Tibial artery (tissue), 4 donors: ENCODE measurements at regions not wholly inside any gene's neighbourhood (a gene's known extent, or its start where the extent isn't known, plus 50 kb on each side); places are given as distances from the start of the nearest gene placed in this dataset.

ENCODE experiments used
- DNase-seq, 2 donors: peaks; one replicate each; pipeline ENCODE4 v3.0.0-alpha.2; 2019
- H3K27ac ChIP-seq, 2 donors: fragments of 200-600 bp; sonication (generic) in 1 of 2; 1 replicate in 1 of 2; 2 replicates in 1 of 2; pipeline ENCODE4 v1.5.1; 2018 to 2019; ENCODE audit warnings: mild to moderate bottlenecking in 1 of 2
- H3K27me3 ChIP-seq, 2 donors: fragments of 200-600 bp; sonication (generic) in 1 of 2; one replicate each; pipeline versions ENCODE4 v1.5.1 to v1.6.0; 2016 to 2019
- H3K36me3 ChIP-seq, 3 donors: fragments of 200-600 bp; sonication (generic) in 2 of 3; one replicate each; pipeline ENCODE4 v1.5.1; 2016 to 2019; ENCODE audit warnings: mild to moderate bottlenecking in 2 of 3
- H3K4me1 ChIP-seq, 4 donors: fragments of 200-600 bp; sonication (generic) in 2 of 4; 1 replicate in 3 of 4; 2 replicates in 1 of 4; pipeline ENCODE4 v1.5.1; 2016 to 2019
- H3K4me3 ChIP-seq, 2 donors: fragments of 200-600 bp; sonication (generic) in 1 of 2; 1 replicate in 1 of 2; 2 replicates in 1 of 2; pipeline ENCODE4 v1.5.1; 2018 to 2019; ENCODE audit warnings: mild to moderate bottlenecking in 2 of 2
- H3K9me3 ChIP-seq, 3 donors: fragments of 200-600 bp; sonication (generic) in 1 of 3; one replicate each; pipeline ENCODE4 v1.5.1; 2016 to 2019
- CTCF ChIP-seq, 2 experiments: fragments of 200-600 bp in 1 of 2; fragments of 450-650 bp in 1 of 2; IDR thresholded peaks; one replicate each; pipeline ENCODE4 v1.5.1; 2017 to 2019; ENCODE audit warnings: antibody characterized with exemption in 2 of 2, mild to moderate bottlenecking in 1 of 2, moderate library complexity in 1 of 2
- intact Hi-C: fragments of 100-400 bp; cut with DNase I; formaldehyde crosslinking; loops from one replicate; pipeline ENCODE4 v1.15.0; 2023; ENCODE audit warnings: low total_unique reads

- no peak for DNase-seq
- no peak for TF ChIP-seq CTCF (IDR thresholded peaks at IDR 0.05)
- H3K4me3 ChIP-seq: no peak overlapping the region
- no peak overlapping the region for H3K27ac ChIP-seq
- no peaks in the 10 kb centered on the region for H3K36me3 ChIP-seq
- H3K9me3 ChIP-seq: no peaks in the 10 kb centered on the region
- intact Hi-C loops: no loop called here
- no peaks in the 10 kb centered on the region for H3K27me3 ChIP-seq
- no peaks in the 10 kb centered on the region for H3K4me1 ChIP-seq
Measured at GRCh38 chr1:82099170-82099569, 298.4 kb downstream of the ADGRL2 start.

- H3K27me3 ChIP-seq: no peaks in the 10 kb centered on the region
- intact Hi-C loops: no loop called here
- no peak for TF ChIP-seq CTCF (IDR thresholded peaks at IDR 0.05)
Measured at GRCh38 chr1:82094136-82094535, 293.4 kb downstream of the ADGRL2 start.

DNA sequence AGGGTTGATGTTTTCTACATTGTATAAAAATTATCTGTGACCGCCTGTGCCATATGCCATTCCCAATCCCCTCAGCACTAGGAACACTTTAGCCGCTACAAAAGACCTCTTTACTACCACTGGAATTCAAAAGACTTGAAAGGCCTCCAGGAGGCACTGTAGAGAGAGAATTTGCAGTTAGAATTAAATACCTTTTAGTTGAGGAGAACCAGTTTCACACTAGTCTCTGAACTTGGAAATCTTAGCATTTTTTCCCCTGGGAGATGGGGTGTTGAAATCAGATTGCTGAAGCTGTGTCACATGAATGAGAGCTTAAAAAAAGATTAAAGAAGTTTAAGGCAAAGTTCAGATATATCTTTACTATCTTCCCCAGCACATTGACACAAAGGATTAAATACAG lies 291.0 kb downstream of the ADGRL2 start:
- Histone ChIP-seq H3K36me3 (no peaks in the 10 kb centered on the region), H3K4me1 (no peaks in the 10 kb centered on the region), H3K4me3 (no peak overlapping the region), H3K27ac (no peak overlapping the region), H3K27me3 (no peaks in the 10 kb centered on the region), H3K9me3 (no peaks in the 10 kb centered on the region)
- no peak for TF ChIP-seq CTCF (IDR thresholded peaks at IDR 0.05)
- no peak for DNase-seq
- intact Hi-C loops: no loop called here

More at GRCh38 chr1:82094136-82094535, 293.4 kb downstream of the ADGRL2 start:
- DNase-seq: no peak
- no peaks in the 10 kb centered on the region for H3K4me1 ChIP-seq
- H3K4me3 ChIP-seq: no peak overlapping the region
- H3K27ac ChIP-seq: no peak overlapping the region
- H3K36me3 ChIP-seq: no peaks in the 10 kb centered on the region
- H3K9me3 ChIP-seq: no peaks in the 10 kb centered on the region

GRCh38 chr1:82091265-82091664 lies 290.5 kb downstream of the ADGRL2 start:
- no peak for TF ChIP-seq CTCF (IDR thresholded peaks at IDR 0.05)
- Histone ChIP-seq H3K36me3 (no peaks in the 10 kb centered on the region), H3K27me3 (no peaks in the 10 kb centered on the region), H3K9me3 (no peaks in the 10 kb centered on the region), H3K27ac (no peak overlapping the region), H3K4me3 (no peak overlapping the region), H3K4me1 (no peaks in the 10 kb centered on the region)
- no peak for DNase-seq
- intact Hi-C loops: no loop called here

- no peak for DNase-seq
- Histone ChIP-seq H3K36me3 (no peaks in the 10 kb centered on the region), H3K4me1 (no peaks in the 10 kb centered on the region), H3K4me3 (no peak overlapping the region), H3K27me3 (no peaks in the 10 kb centered on the region), H3K9me3 (no peaks in the 10 kb centered on the region), H3K27ac (no peak overlapping the region)
- intact Hi-C loops: no loop called here
- TF ChIP-seq CTCF (IDR thresholded peaks at IDR 0.05): no peak
Measured at GRCh38 chr1:82090104-82090503, 289.4 kb downstream of the ADGRL2 start.

DNA sequence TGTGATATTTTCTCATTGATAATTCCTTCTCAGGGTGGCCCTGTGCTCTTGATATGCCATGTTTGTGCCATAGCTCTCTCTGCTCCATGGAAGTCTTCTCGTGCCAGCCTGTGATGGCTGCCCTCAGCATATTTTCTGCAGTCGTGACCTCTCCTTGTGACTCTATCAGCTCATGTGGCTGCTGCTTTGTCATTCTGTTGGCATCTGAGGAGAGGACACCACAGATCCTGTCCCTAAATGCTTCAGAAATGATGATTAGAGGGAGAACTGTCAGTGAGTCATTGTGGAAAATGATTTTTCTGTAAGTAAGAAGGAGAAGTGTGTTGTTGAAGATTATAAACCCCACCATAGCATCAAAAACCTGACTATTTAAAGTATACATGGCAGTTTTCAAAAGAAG lies 286.0 kb downstream of the ADGRL2 start:
- no peaks in the 10 kb centered on the region for H3K27me3 ChIP-seq
- H3K4me1 ChIP-seq: no peaks in the 10 kb centered on the region
- intact Hi-C loops: no loop called here
- no peak overlapping the region for H3K27ac ChIP-seq
- no peak overlapping the region for H3K4me3 ChIP-seq
- no peak for TF ChIP-seq CTCF (IDR thresholded peaks at IDR 0.05)
- no peaks in the 10 kb centered on the region for H3K36me3 ChIP-seq
- no peaks in the 10 kb centered on the region for H3K9me3 ChIP-seq
- DNase-seq: no peak
